ENCODE measurements at regions not wholly inside any gene's neighbourhood (a gene's known extent, or its start where the extent isn't known, plus 50 kb on each side); places are given as distances from the start of the nearest gene placed in this dataset.

DNA sequence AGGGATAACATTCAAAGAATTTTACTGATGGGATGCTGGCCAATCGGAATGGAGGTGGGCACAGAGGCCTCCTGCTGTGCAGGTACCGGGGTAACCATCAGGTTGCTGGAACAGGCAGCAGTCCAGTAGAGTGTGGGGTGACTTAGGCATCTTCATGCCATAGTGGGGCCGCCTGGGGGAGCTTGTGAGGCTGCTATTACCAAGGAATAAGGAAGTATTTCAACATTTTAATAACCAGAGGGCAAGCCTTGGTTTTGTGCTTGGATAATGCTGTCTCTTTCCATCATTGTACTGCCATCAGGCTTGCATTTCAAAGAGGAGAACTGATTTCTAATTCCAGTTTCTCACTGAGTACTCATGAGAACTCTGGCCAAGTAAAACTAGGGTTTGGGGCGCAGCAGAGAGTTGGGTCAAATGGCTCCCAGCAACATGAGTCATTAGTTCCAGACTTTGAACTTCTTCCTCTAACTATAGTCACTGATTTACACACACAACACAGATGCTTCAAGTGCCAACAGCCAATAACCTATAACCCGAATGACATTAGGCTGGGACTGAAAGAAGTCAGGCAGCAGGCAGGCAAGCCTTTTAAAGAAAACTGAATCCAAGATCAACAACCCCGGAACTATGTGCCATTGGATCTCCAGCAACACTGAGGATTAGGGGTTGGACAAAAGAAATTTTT, 56.1 kb upstream of the FHL2 start:
- no TSS peak for BruUV-seq (replicated peaks)
- POLR2A ChIA-PET: interaction anchor here (1.1 to 2.9 kb wide), 3 partner anchors 35 to 51 kb away, joined by 3 to 10 read pairs (median 5); no protein-coding TSS in a partner anchor
- H3K9ac ChIP-seq (ENCODE audit: low read length): peak overlapping the region; percentile 18; the same call in 1 of the 2 replicates

More for the DNA sequence above, 56.1 kb upstream of the FHL2 start:
- Histone ChIP-seq H2AFZ (ENCODE audit: low read depth, low read length, poor library complexity, severe bottlenecking) (peak overlapping the region; percentile 98), H3K27me3 (ENCODE audit: insufficient read depth, low read length) (no peaks in the 10 kb centered on the region), H3K27ac (ENCODE audit: low read depth, low read length) (peak overlapping the region; percentile 48), H3K36me3 (ENCODE audit: control insufficient read depth in 1 of 2, insufficient read depth in 2 of 2, low read length in 2 of 2) (no peaks in the 10 kb centered on the region), H3K79me2 (ENCODE audit: insufficient read depth, low read length) (no peaks in the 10 kb centered on the region), H4K20me1 (ENCODE audit: insufficient read depth) (no peaks in the 10 kb centered on the region), H3K4me2 (ENCODE audit: low read length) (peak overlapping the region; percentile 75), H3K4me3 (replicated peaks in 1 of 2; ENCODE audit: low read depth in 1 of 2, low read length in 2 of 2) (peak overlapping the region in 1 of 2 experiments; percentile 34), H3K9me2 (ENCODE audit: insufficient read depth) (no peaks in the 10 kb centered on the region), H3K4me1 (ENCODE audit: control insufficient read depth in 1 of 2, insufficient read depth in 2 of 2, low read length in 2 of 2) (peaks cover 19 to 23% of the 10 kb centered on the region in 2 experiments), H3K9me3 (ENCODE audit: control insufficient read depth in 1 of 2, insufficient read depth in 1 of 2, low read depth in 1 of 2, low read length in 2 of 2) (no peaks in the 10 kb centered on the region)
- intact Hi-C loops (cut with micrococcal nuclease): loop anchor here (1.0 to 2.0 kb wide), 3 partner anchors 51 to 64 kb away; partner anchors contain the start of gene FHL2
- ChIA-PET RAD21 (ENCODE audit: low non-redundant PET in 1 of 2, low total read pairs in 2 of 2, uncharacterized antibody in 2 of 2, unreplicated experiment in 2 of 2) (no interaction called here), CTCF (no interaction called here)
- TF ChIP-seq JUND (IDR thresholded peaks at IDR 0.05) (peak; percentile 86), CBX3 (IDR thresholded peaks at IDR 0.05; ENCODE audit: low read depth) (no peak; the same call in none of the 2 replicates), SIN3A (IDR thresholded peaks at IDR 0.05; ENCODE audit: low read depth) (no peak), RAD21 (IDR thresholded peaks at IDR 0.05; ENCODE audit: low read depth) (peak; percentile 47), CEBPB (IDR thresholded peaks at IDR 0.05; ENCODE audit: low read depth) (peak; percentile 71), TCF7L2 (IDR thresholded peaks at IDR 0.05; ENCODE audit: borderline replicate concordance, extremely low read depth, insufficient read depth, insufficient read length) (peak; percentile 73), FOSL1 (IDR thresholded peaks at IDR 0.05; ENCODE audit: low read depth) (peak; percentile 79), SP1 (IDR thresholded peaks at IDR 0.05; ENCODE audit: low read depth) (peak; percentile 29; the same call in 1 of the 2 replicates)
- TF ChIP-seq, protein P1, sequence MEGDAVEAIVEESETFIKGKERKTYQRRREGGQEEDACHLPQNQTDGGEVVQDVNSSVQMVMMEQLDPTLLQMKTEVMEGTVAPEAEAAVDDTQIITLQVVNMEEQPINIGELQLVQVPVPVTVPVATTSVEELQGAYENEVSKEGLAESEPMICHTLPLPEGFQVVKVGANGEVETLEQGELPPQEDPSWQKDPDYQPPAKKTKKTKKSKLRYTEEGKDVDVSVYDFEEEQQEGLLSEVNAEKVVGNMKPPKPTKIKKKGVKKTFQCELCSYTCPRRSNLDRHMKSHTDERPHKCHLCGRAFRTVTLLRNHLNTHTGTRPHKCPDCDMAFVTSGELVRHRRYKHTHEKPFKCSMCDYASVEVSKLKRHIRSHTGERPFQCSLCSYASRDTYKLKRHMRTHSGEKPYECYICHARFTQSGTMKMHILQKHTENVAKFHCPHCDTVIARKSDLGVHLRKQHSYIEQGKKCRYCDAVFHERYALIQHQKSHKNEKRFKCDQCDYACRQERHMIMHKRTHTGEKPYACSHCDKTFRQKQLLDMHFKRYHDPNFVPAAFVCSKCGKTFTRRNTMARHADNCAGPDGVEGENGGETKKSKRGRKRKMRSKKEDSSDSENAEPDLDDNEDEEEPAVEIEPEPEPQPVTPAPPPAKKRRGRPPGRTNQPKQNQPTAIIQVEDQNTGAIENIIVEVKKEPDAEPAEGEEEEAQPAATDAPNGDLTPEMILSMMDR (IDR thresholded peaks at IDR 0.05 in 2 of 3, conservative IDR thresholded peaks at IDR 0.05 in 1 of 3; ENCODE audit: borderline replicate concordance in 1 of 3, insufficient read depth in 1 of 3, low read depth in 2 of 3, low read length in 2 of 3): peak; percentile 29 to 64 (median 56); a peak in 5 of 6 replicates
- DNase-seq (ENCODE audit: low read depth, low spot score) (peak; percentile 69), ATAC-seq (peak; percentile 82)

Measured in HCT116 (cell line).